HG02970 (cell line): ENCODE measurements at regions not wholly inside any gene's neighbourhood (a gene's known extent, or its start where the extent isn't known, plus 50 kb on each side); places are given as distances from the start of the nearest gene placed in this dataset.

Experiments used
- ATAC-seq: cut with Tn5 transposase; IDR thresholded peaks from one replicate; pipeline ENCODE4 v1.9.1; 2021; ENCODE audit warnings: mild to moderate bottlenecking, moderate library complexity, moderate number of reproducible peaks; ENCODE audit not compliant: unreplicated experiment, low FRiP score

DNA sequence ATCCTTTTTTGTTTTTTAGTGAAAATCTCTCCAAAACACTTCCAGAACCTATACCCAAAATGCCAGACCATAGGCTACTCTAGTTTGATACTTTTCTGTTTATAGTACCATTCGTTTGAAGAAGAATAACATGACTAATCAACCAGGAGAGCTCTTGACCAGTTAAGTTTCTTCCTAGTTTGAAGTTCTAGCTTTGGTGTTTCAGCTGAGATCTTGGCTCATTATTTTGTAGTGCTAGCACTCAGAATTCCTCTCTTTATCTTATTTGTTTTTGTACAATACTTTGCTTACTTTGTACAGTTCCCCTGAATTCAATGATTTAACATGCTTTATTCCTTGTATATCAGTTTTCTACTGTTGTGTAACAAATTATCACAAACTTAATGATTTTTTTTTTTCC lies 911.6 kb downstream of the EFNA5 start:
- ATAC-seq = no peak

DNA sequence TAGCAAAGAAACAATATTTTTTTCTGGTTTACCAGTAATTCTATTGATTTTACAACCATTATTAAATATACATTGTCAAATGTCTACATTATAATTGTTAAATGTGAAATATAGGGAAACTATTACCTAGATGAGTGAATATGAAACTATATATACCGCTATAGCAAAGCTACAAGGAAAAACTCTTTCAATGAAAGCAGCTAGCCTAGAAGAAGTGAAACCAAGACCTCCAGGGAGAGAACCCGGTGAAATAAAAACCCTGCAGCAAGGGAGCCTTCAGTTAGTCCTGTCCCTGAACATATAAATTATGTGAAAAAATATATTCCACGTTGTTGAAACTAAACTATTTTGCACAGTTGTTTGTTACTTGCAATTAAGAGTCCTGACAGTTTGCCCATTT lies 913.1 kb downstream of the EFNA5 start:
- ATAC-seq = no peak

DNA sequence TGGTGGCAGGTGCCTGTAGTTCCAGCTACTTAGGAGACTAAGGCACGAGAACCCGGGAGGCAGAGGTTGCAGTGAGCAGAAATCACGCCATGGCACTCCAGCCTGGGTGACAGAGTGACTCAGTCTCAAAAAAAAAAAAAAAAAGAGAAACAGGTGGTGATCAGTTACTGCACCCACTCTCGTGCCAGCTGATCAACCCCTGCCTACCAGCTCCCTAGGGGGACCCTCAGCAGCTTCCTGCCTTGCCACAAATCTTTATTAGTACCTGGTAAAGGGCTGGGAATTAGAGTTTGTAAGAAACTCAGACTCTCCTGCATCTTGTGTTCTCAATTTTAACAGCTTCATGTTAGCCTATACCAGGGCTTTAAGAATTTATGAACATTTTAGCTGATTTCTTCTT lies 914.9 kb downstream of the EFNA5 start:
- no peak for ATAC-seq

DNA sequence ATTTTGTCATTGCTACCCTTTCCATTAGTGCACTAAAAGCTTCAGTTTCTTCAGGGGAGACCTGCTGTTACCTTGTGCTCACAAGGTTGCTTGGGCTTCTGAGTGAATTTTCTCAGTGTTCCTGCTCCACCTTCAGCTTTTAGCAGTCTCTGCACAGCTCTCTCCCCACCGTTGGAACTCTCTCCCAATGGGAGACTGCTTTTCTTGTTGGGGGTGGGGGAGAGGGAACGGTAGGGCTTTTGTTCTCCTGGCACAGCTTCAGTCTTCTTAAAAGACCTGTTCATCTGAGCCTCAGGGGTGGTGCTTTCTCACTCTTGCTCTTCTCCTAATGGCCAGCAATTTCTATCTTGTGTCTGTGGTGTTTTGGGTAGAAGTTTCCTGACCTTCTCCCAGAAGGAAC lies 915.7 kb downstream of the EFNA5 start:
- ATAC-seq = no peak

DNA sequence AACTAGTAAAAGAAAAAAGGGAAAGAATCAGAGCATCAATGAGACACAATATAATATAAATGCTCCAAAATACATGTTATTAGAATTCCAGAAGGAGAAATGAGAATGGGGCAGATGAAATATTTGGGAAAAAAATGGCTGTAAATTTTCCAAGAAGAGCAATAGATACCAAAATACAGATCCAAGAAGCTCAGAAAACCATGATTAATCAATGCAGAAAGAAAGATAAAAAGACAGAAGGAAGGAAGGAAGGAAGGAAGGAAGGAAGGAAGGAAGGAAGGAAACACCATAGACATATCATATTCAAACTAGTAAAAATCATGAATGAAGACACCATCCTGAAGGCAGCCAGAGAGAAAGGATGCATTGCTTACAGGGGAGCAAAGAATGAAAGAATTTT lies 920.9 kb downstream of the EFNA5 start:
- no peak for ATAC-seq

DNA sequence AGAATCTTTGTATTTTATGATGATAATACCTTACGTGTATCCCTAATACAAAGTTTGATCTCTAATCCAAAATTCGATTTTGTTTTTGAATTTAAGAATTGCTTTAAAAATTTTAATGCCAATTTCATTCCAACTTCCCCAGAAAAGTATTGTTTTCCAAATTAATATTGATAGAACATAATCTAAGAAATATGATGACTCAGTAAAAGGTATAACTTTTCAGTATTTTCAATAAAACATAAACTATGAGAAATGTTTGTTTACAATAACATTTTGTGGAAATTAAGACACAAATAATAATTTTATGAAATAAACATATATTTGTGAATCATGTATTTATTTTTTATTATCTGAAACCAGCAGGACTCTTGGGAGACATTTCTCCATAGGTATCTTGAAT lies 931.6 kb downstream of the EFNA5 start:
- ATAC-seq = no peak

DNA sequence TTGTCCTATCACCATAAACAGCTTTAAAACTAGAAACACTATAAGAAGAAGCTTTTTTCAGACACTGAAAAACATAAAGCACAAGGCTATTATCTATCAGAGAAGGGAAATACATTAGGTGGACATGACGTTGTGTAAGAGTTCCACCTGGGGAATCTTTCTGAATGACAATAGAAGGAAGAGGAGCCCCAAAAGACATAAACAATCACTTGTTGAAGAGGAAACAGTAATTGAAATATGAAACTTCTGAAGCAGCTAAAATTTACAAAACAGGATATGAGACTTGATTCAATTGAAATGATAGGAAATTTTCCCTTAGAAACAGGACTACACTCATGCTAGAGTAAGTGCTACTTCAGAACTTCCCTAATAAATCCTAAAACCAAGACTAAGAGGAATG lies 933.6 kb downstream of the EFNA5 start:
- ATAC-seq = no peak

DNA sequence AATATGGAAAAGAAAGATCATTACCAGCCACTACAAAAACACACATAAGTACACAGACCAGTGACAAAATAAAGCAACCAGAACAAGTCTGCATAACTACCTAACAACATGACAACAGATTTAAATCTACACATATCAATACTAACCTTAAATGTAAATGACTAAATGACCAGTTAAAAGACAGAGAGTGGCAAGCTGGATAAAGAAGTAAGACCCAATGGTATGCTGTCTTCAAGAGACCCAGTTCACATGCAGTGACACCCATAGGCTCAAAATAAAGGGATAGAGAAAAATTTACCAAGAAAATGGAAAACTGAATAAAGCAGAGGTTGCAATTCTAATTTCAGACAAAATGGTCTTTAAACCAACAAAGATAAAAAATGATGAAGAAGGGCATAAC lies 938.1 kb downstream of the EFNA5 start:
- no peak for ATAC-seq

DNA sequence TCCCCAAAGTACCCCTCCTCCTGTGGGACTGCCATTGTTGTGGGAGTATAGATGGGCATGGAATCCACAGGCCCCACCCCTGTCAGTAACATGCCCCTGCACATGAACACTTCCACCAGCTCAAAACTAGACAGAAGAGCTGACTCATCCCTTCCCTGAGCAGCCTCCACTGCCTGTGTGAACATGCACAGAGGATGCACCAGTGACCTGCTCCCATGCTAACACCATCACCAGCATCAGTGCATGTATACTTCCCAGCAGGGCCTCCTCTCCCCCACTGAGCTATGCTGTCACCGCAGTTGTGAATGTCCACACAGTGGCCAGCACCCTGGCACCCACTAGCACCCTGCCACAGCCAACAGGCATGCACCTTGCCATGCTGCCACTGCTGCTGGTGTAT lies 939.8 kb downstream of the EFNA5 start:
- no peak for ATAC-seq

DNA sequence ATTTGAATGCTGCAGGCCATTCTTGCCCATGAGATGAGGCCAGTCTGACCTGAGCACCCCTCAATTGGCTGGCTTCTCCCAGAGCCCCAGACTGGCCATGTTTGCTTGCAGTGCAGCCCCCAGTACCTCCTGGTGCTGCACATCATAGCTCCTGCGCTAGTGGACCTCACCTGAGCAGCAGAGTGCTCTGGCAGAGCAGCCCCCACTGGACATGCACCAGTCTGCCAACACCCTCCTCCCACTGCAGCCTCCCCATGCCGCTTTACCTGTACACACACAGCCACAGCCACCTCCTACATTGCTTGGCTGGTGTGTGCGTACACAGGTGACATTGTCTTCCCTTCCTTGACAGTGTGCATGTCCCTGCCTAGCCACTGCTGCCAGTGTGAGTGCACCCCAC lies 940.2 kb downstream of the EFNA5 start:
- ATAC-seq = no peak

DNA sequence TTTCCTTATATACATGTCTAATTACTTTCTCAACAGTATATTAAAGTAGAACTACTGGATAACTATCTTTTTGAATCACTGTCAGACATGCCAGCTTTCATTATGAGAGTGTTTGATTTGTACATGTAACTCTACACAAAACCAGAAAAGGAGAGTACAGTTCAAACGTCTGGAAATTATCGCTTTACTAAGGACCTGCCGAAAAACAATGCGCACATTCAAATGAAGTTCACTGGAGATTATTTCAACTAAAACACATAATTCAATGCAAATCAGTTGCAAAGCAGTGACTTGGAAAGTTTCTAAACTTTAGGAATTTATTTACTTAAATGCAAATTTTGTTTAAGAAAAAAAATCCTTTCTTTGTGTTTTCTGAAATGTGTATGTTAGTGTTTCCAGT lies 942.5 kb downstream of the EFNA5 start:
- no peak for ATAC-seq

DNA sequence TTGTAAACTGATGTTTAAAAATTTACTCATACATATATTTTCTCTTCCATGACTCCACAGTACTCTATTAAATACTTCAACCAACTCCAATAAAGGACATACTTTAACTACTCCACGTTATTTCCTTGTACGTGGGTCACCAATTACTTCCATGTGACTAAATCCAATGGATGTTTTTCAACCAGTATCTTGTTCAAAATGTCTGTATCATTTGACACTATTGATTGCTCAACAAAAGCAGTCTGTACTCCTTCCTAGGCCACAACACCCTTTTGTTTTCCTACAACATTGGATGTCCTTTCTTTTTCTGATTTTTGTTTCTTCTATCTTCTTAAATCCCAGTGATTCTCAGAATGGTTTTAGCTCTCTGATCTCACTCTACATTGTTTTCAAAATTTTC lies 943.7 kb downstream of the EFNA5 start:
- ATAC-seq = no peak

DNA sequence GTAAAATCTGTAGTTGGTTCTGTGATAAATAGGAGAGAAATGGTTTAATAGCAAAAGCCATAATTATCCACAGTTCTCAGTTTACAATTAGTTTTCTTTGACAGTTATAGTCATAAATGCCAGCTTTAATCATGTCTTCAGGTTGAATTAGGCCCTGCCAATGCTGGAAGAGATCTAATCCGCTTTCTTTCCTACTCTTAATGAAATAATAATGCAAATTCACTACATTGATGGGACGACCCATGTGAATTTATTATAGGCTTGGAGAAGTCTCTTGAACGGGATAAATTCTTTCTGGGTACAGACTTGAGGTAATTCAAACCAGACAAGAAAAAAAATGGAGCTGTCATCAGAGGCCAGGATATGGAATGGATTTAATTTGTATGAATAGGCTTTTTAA lies 950.4 kb downstream of the EFNA5 start:
- no peak for ATAC-seq

DNA sequence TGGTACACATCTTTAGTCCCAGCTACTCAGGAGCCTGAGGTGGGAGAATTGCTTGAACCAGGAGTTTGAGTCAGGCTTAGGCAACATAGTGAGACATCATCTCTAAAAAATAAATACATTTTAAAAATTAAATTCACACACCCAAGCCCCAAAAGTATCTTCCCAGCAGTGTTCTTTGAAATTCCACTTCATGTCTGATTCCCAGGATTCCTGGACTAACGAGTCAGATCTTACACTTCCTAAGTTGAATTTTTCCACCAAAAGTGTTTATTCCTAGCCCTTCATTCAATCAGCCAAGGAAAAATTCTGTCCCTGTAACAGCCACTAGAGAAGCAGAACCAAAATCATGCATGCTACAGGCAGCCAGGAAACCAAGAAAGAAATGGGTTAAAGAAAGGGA lies 970.9 kb downstream of the EFNA5 start:
- ATAC-seq = no peak

DNA sequence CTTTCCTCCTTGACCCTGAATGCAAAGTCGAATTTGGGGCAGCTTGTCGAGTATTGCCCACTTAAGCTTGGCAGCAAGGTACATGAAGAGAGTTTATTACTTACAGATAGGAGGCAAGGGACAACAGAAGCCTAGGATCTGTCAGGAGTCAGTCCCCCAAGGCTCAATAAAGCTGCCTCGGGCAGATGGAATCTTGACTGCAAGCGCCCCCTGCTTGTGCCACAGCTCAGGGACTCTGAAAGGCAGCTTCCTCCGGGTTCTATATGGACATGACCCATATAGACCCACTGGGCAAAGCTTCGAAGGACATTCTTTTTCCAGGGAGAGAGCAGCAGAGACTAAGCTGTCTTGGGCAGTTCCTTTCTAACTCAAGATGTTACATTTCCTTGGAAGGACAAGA lies 971.5 kb downstream of the EFNA5 start:
- no peak for ATAC-seq

DNA sequence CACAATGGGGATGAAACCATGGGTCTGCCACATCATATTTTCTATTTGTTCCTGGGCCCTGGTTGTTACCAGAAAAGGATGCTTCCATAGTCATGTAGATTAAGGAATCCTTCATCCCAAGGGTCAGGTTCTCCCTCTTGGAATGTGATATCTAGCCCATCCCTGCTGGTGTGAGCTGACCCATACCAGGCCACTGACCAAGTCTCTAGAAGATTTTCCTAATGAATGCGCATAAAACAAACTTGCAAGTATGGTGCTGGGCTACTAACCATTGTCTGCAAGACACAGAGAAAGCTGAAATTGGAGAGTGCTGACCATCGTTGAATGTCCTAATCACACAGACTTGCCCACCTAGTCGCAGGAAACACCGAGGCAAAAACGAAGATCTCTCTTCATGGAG lies 972.6 kb downstream of the EFNA5 start:
- no peak for ATAC-seq

DNA sequence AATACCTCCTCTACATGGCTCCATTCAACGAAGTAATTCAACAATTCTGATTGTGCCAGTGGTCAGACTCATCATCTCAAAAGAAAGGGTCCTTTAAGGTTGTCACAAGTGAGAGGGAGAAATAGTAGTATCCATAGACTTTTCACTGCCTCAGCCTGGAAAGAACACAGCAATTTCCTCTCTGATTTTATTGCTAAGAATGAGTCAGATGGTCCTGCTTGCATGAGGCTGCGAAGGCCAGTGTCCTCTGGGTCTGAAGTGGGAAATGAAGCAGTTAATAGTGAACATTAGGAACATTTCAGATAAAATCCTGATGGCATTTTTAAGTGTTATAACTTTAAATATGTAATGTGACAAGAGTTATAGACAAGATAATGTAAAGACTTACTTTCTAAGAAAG lies 979.0 kb downstream of the EFNA5 start:
- no peak for ATAC-seq

DNA sequence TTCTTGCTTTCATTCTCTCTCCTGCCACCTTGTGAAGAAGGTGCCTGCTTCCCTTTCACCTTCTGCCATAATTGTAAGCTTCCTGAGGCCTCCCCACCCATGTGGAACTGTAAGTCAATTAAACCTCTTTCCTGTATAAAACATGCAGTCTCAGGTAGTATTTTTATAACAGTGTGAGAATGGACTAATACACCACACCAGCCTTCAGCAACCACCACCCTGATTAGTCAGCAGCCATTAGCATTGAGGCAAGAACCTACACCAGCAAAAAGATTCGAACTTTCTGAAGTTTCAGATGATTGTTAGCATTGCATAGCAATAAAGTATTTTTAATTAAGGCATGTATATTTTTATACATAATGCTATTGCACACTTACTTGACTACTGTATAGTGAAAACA lies 980.2 kb downstream of the EFNA5 start:
- ATAC-seq = no peak

DNA sequence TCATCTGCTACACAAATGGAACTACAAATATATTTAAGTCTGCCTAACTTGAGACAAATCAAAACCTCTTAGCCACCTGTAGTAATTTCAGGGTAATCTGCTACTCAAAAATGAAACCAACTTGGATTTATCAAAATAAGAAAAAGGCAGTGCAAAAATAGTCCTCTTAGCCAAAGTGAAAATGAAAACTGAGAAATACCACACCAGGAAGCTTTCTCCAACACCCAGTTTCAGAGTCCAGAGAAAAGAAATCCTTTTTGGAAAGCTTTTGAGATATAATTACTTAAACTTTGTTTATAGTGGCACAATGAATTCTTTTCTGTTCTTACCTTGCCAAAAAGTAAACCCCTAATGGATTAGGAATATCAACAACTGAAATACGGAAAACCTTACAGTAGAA lies 990.4 kb downstream of the EFNA5 start:
- no peak for ATAC-seq

DNA sequence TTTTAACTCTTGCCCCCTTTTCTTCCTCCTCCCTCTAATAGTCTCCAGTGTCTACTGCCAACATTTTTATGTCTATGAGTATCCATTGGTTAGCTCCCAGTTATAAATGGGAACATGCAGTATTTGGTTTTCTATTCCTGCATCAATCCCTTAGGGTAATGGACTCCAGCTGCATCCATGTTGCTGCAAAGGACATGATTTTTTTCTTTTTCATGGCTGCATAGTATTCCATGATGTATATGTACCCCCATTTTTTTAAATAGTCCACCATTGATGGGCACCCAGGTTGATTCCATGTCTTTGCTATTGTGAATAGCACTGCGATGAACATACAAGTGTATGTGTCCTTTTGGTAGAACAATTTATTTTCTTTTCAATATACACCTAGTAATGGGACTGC lies 993.7 kb downstream of the EFNA5 start:
- ATAC-seq = no peak

DNA sequence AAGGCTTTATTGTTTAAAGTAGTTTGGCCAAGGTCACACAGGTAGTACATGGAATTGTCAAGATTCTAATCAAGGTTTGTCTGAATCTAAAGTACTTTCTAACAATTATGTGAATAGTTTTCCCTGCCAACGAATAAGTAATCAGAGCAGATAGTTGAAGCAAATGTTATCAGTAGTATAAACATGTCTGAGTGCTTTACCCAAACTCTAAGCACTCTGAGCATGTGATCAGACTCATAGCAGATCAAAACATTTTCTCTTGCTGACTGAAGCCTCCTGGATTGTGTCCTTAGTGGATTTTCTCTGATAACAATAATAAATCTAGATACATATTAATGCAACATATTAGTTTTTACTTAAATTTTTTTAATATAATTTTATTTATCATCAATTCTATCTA lies 995.0 kb downstream of the EFNA5 start:
- ATAC-seq = no peak

DNA sequence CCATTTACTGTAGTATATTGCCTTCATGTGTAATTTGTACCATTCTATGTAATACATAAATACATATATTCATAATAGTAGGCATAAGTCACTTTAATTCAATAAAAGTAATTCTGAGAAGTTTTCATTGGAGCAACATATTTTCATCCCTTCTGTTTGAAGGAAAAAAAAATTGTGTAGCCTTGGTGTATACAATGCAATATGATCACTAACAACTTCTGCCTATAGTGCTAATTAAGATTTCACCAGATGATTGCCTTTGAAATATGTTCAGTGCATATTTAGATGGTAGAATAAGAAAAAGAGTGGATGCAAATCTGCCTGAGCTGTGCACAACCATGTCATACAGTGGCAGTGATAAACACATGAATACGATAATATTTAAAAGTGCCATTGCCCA lies 996.8 kb downstream of the EFNA5 start:
- ATAC-seq = no peak

DNA sequence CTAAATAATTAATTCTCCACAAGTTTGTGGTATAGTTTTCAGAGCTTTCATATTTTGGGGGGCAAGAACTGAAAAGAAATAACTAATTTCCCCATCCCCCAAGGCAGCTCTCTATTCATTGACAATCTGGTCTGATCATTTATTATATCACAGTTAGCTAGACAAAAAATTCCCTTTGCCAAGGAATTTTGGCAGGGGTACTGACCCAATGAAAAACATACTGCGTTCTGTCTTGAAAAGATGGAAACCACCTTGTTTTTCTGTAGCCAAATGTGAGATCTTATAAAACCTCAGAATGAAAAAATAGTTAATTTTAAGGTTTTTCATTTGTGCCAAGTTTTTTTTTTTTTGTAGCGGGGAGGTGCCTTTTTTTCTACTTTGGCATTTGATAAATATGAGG lies 1008.9 kb downstream of the EFNA5 start:
- ATAC-seq = no peak

DNA sequence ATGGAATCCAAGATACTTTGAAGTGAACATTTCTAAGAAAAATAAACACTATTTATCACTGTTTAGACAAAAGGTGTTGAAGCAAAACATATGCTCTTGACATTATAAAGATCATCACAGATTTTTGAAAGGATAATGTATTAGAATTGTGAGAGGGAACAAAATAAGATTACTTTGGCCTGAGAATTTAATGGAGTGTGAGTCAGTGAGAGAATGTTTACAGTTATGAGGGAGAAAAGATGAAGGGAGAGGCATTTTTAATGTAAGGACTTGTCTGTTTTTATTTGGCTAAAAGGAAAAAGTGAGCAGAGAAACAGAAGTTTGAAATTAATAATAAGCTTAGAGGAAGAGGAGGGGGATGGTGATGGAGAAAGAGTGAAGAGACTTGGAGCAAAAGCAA lies 1010.1 kb downstream of the EFNA5 start:
- no peak for ATAC-seq
